GM08714 (cell line): ENCODE measurements at regions not wholly inside any gene's neighbourhood (a gene's known extent, or its start where the extent isn't known, plus 50 kb on each side); places are given as distances from the start of the nearest gene placed in this dataset.
"Not testable (repeated sequence)": the region's sequence is repeated elsewhere in the genome, so short reads cannot be mapped to it uniquely, and the experiment has no call there.

ENCODE experiments used
- H3K4me3 ChIP-seq: fragments of 200-500 bp; sonication (Bioruptor generic); 2 replicates; pipeline ENCODE4 v1.5.1; 2014; ENCODE audit warnings: mild to moderate bottlenecking, low read length, inconsistent platforms
- ZNF274 ChIP-seq: IDR thresholded peaks from 2 replicates; pipeline ENCODE4 v1.6.1; 2012; ENCODE audit warnings: mild to moderate bottlenecking, low read depth, low read length

- no peak overlapping the region for H3K4me3 ChIP-seq
- no peak for TF ChIP-seq ZNF274
Measured at GRCh38 chr12:38159591-38160317, 156.8 kb upstream of the ALG10B start.

- no peak for TF ChIP-seq ZNF274
- no peak overlapping the region for H3K4me3 ChIP-seq
Measured at GRCh38 chr12:38160318-38161122, 156.1 kb upstream of the ALG10B start.

- H3K4me3 ChIP-seq, result no peak overlapping the region
- TF ChIP-seq ZNF274, result no peak
Measured at GRCh38 chr12:38161123-38162000, 155.2 kb upstream of the ALG10B start.

GRCh38 chr12:38162013-38162412 is 154.6 kb upstream of the ALG10B start:
- TF ChIP-seq ZNF274, result no peak

GRCh38 chr12:38162708-38163441 is 153.7 kb upstream of the ALG10B start:
- no peak overlapping the region for H3K4me3 ChIP-seq
- no peak for TF ChIP-seq ZNF274

More at GRCh38 chr12:38162013-38162412, 154.6 kb upstream of the ALG10B start:
- H3K4me3 ChIP-seq, result no peak overlapping the region

GRCh38 chr12:38163442-38163801 is 153.2 kb upstream of the ALG10B start:
- TF ChIP-seq ZNF274, result no peak
- no peak overlapping the region for H3K4me3 ChIP-seq

- no peak for TF ChIP-seq ZNF274
- H3K4me3 ChIP-seq, result no peak overlapping the region
Measured at GRCh38 chr12:38166225-38166624, 150.3 kb upstream of the ALG10B start.

GRCh38 chr12:38175538-38175937 is 141.0 kb upstream of the ALG10B start:
- no peak overlapping the region for H3K4me3 ChIP-seq
- no peak for TF ChIP-seq ZNF274

GRCh38 chr12:38183617-38184016 is 133.0 kb upstream of the ALG10B start:
- not testable (repeated sequence) for H3K4me3 ChIP-seq

GRCh38 chr12:38197286-38197685 is 119.3 kb upstream of the ALG10B start:
- H3K4me3 ChIP-seq, result not testable (repeated sequence)

GRCh38 chr12:38201461-38202276 is 114.9 kb upstream of the ALG10B start:
- no peak overlapping the region for H3K4me3 ChIP-seq
- no peak for TF ChIP-seq ZNF274

GRCh38 chr12:38204831-38205230 is 111.7 kb upstream of the ALG10B start:
- no peak for TF ChIP-seq ZNF274
- no peak overlapping the region for H3K4me3 ChIP-seq

- H3K4me3 ChIP-seq, result no peak overlapping the region
- no peak for TF ChIP-seq ZNF274
Measured at GRCh38 chr12:38222011-38222410, 94.6 kb upstream of the ALG10B start.

- H3K4me3 ChIP-seq, result not testable (repeated sequence)
Measured at GRCh38 chr12:38238328-38238727, 78.2 kb upstream of the ALG10B start.
